ENCODE measurements at regions not wholly inside any gene's neighbourhood (a gene's known extent, or its start where the extent isn't known, plus 50 kb on each side); places are given as distances from the start of the nearest gene placed in this dataset.

DNA sequence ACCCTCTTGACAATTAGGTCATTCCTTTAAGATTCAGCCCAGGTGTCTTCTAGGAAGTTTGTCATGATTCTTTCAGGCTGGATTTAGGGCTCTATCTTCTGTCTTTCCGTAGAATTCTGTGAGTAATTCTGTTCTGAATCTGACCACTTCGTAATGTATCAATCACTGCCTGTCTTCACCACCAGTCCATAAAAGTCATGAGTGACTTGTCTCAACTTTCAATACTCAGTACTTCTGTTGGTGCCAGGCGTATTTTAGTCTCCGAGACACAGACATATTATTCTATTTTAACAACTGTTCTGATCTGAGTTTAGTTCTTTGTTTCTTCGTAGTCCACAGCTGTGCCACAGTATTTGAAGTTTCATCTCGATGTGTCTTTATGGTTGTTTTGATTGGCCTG lies 310.7 kb downstream of the PPARGC1A start:
- H3K4me1 ChIP-seq (ENCODE audit: control insufficient read depth, extremely low read depth, insufficient read depth, low read length): no peaks in the 10 kb centered on the region
- H3K79me2 ChIP-seq (ENCODE audit: control insufficient read depth, insufficient read depth, low read length): no peaks in the 10 kb centered on the region
- no peaks in the 10 kb centered on the region for H3K27me3 ChIP-seq (ENCODE audit: control insufficient read depth, insufficient read depth, low read length)

DNA sequence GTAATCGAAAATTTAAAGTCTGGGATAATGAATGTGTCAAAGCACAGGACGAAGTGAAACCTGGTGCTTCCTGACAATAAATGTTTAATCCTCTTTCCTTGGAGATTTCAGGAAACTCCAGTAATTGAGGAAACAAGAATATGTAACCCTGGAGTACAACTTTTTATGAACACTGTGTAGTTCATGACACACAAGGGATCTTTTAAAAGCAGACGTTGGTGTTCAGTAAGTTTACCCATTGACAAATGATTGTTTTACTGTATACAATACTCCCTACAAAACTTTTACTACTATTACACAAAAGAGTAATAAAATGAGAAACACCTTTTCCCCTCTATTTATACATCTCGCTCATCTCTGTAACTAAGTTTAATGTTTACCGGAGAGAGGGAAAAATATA lies 312.4 kb downstream of the PPARGC1A start:
- no peaks in the 10 kb centered on the region for H4K20me1 ChIP-seq (ENCODE audit: control insufficient read depth, extremely low read depth, insufficient read depth, low read length)
- H3K36me3 ChIP-seq (ENCODE audit: control insufficient read depth, insufficient read depth, low read length): no peaks in the 10 kb centered on the region
- no peak overlapping the region for H3K9ac ChIP-seq (ENCODE audit: insufficient read depth, low read length)
- H3K27me3 ChIP-seq (ENCODE audit: control insufficient read depth, insufficient read depth, low read length): no peaks in the 10 kb centered on the region
- no peaks in the 10 kb centered on the region for H3K9me3 ChIP-seq (ENCODE audit: control insufficient read depth, insufficient read depth, low read depth, low read length)
- DNase-seq (ENCODE audit: low read depth in 2 of 2): no peak
- H3K4me1 ChIP-seq (ENCODE audit: control insufficient read depth, extremely low read depth, insufficient read depth, low read length): no peaks in the 10 kb centered on the region
- no peak overlapping the region for H3K4me3 ChIP-seq (replicated peaks in 1 of 4; ENCODE audit: control extremely low read depth in 1 of 4, insufficient read depth in 1 of 4, low read depth in 3 of 4, low read length in 4 of 4)
- TF ChIP-seq EZH2 (IDR thresholded peaks at IDR 0.05; ENCODE audit: low read length, missing control alignments): no peak
- no peak overlapping the region for H2AFZ ChIP-seq (ENCODE audit: low read length)
- H3K4me2 ChIP-seq (ENCODE audit: extremely low read depth, insufficient read depth, low read length): no peak overlapping the region
- no peaks in the 10 kb centered on the region for H3K79me2 ChIP-seq (ENCODE audit: control insufficient read depth, insufficient read depth, low read length)
- H3K27ac ChIP-seq (ENCODE audit: insufficient read depth, low read length): no peak overlapping the region

More for the DNA sequence above, 310.7 kb downstream of the PPARGC1A start:
- DNase-seq (ENCODE audit: low read depth in 2 of 2): no peak
- no peaks in the 10 kb centered on the region for H4K20me1 ChIP-seq (ENCODE audit: control insufficient read depth, extremely low read depth, insufficient read depth, low read length)
- H3K27ac ChIP-seq (ENCODE audit: insufficient read depth, low read length): no peak overlapping the region
- no peak overlapping the region for H3K4me2 ChIP-seq (ENCODE audit: extremely low read depth, insufficient read depth, low read length)
- TF ChIP-seq, protein P1, sequence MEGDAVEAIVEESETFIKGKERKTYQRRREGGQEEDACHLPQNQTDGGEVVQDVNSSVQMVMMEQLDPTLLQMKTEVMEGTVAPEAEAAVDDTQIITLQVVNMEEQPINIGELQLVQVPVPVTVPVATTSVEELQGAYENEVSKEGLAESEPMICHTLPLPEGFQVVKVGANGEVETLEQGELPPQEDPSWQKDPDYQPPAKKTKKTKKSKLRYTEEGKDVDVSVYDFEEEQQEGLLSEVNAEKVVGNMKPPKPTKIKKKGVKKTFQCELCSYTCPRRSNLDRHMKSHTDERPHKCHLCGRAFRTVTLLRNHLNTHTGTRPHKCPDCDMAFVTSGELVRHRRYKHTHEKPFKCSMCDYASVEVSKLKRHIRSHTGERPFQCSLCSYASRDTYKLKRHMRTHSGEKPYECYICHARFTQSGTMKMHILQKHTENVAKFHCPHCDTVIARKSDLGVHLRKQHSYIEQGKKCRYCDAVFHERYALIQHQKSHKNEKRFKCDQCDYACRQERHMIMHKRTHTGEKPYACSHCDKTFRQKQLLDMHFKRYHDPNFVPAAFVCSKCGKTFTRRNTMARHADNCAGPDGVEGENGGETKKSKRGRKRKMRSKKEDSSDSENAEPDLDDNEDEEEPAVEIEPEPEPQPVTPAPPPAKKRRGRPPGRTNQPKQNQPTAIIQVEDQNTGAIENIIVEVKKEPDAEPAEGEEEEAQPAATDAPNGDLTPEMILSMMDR (conservative IDR thresholded peaks at IDR 0.05 in 1 of 2, IDR thresholded peaks at IDR 0.05 in 1 of 2; ENCODE audit: low read depth in 1 of 2, low read length in 2 of 2): no peak
- TF ChIP-seq EZH2 (IDR thresholded peaks at IDR 0.05; ENCODE audit: low read length, missing control alignments): no peak
- H3K9ac ChIP-seq (ENCODE audit: insufficient read depth, low read length): no peak overlapping the region
- no peaks in the 10 kb centered on the region for H3K36me3 ChIP-seq (ENCODE audit: control insufficient read depth, insufficient read depth, low read length)
- H3K4me3 ChIP-seq (replicated peaks in 1 of 4; ENCODE audit: control extremely low read depth in 1 of 4, insufficient read depth in 1 of 4, low read depth in 3 of 4, low read length in 4 of 4): no peak overlapping the region
- H3K9me3 ChIP-seq (ENCODE audit: control insufficient read depth, insufficient read depth, low read depth, low read length): no peaks in the 10 kb centered on the region
- H2AFZ ChIP-seq (ENCODE audit: low read length): no peak overlapping the region

DNA sequence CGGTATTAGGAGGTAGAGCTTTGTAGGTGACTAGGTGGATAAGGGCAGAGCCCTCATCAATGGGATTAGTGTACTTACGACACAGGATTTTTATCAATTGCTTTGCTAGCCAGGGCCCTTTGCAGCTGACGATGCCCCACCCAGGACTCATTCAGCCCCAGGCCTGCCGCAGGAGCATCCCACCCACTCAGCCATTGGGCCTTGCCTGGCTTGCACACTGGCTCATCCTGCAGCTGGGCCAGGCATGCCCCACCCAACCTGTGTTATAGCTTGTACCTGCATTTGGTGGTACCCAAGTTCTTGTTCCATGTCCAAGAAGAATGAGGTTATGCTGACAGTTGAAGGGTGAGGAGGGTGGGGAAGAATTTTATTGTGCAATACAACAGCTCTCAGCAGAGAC lies 317.5 kb downstream of the PPARGC1A start:
- no peak overlapping the region for H2AFZ ChIP-seq (ENCODE audit: low read length)
- H3K4me1 ChIP-seq (ENCODE audit: control insufficient read depth, extremely low read depth, insufficient read depth, low read length): no peaks in the 10 kb centered on the region
- H4K20me1 ChIP-seq (ENCODE audit: control insufficient read depth, extremely low read depth, insufficient read depth, low read length): no peaks in the 10 kb centered on the region
- no peak for DNase-seq (ENCODE audit: low read depth in 2 of 2)
- H3K9me3 ChIP-seq (ENCODE audit: control insufficient read depth, insufficient read depth, low read depth, low read length): no peaks in the 10 kb centered on the region
- H3K27ac ChIP-seq (ENCODE audit: insufficient read depth, low read length): no peak overlapping the region
- no peaks in the 10 kb centered on the region for H3K79me2 ChIP-seq (ENCODE audit: control insufficient read depth, insufficient read depth, low read length)
- no peak overlapping the region for H3K4me3 ChIP-seq (replicated peaks in 1 of 4; ENCODE audit: control extremely low read depth in 1 of 4, insufficient read depth in 1 of 4, low read depth in 3 of 4, low read length in 4 of 4)
- TF ChIP-seq, protein P1 (conservative IDR thresholded peaks at IDR 0.05 in 1 of 2, IDR thresholded peaks at IDR 0.05 in 1 of 2; ENCODE audit: low read depth in 1 of 2, low read length in 2 of 2): no peak
- no peak for TF ChIP-seq EZH2 (IDR thresholded peaks at IDR 0.05; ENCODE audit: low read length, missing control alignments)
- H3K36me3 ChIP-seq (ENCODE audit: control insufficient read depth, insufficient read depth, low read length): no peaks in the 10 kb centered on the region
- no peaks in the 10 kb centered on the region for H3K27me3 ChIP-seq (ENCODE audit: control insufficient read depth, insufficient read depth, low read length)
- no peak overlapping the region for H3K4me2 ChIP-seq (ENCODE audit: extremely low read depth, insufficient read depth, low read length)
- H3K9ac ChIP-seq (ENCODE audit: insufficient read depth, low read length): no peak overlapping the region

Measured in fibroblast of lung (primary cell).